GM12878 (cell line): ENCODE measurements at regions not wholly inside any gene's neighbourhood (a gene's known extent, or its start where the extent isn't known, plus 50 kb on each side); places are given as distances from the start of the nearest gene placed in this dataset.

Source experiments
- ATAC-seq: fragments of 200-7000 bp; cut with Tn5 transposase; 3 replicates; pipeline ENCODE4 v1.9.1; 2020; ENCODE audit warnings: mild to moderate bottlenecking, moderate library complexity
- BruUV-seq: library from RNA; stranded (reverse); fragments of 400-500 nt; replicated peaks from 2 replicates; lab custom pipeline; 2021; lab: Mats Ljungman, UMichigan
- CTCF ChIA-PET: fragments of 300-600 bp; sonication (Branson Sonifier 250); formaldehyde crosslinking; extraction: SDS; loops from one replicate; lab custom pipeline; 2021; ENCODE audit warnings: inconsistent platforms; lab: Yijun Ruan, JAX
- POLR2A ChIA-PET: fragments of 350-600 bp; formaldehyde crosslinking; extraction: SDS; loops from one replicate; lab custom pipeline; 2021; ENCODE audit warnings: inconsistent platforms; lab: Charles Lee
- RAD21 ChIA-PET: fragments of 300-600 bp; sonication (Branson Sonifier 250); formaldehyde crosslinking; loops from one replicate; lab custom pipeline; 2023; ENCODE audit warnings: antibody characterized with exemption; ENCODE audit not compliant: unreplicated experiment; lab: Charles Lee
- SMC1A ChIA-PET: fragments of 300-600 bp; sonication (Branson Sonifier 250); formaldehyde crosslinking; loops from one replicate; lab custom pipeline; 2023; ENCODE audit not compliant: unreplicated experiment, uncharacterized antibody; lab: Charles Lee
- DNase-seq: peaks from one replicate; pipeline ENCODE4 v3.0.0-alpha.2; 2011; ENCODE audit warnings: low read depth, low spot score
- FAIRE-seq: peaks from 3 replicates; lab custom pipeline; 2011; peaks lifted over from hg19 to GRCh38; lab: Jason Lieb, UNC
- H2AFZ ChIP-seq: 2 replicates; pipeline ENCODE4 v1.6.0; 2011; ENCODE audit warnings: low read depth, low read length, control low read depth; ENCODE audit not compliant: control insufficient read depth
- H3K27ac ChIP-seq: 2 replicates; pipeline ENCODE4 v1.5.1; 2011; ENCODE audit warnings: control low read depth; ENCODE audit not compliant: control insufficient read depth, insufficient read depth
- H3K27me3 ChIP-seq, 2 experiments: replicated peaks in 1 of 2; 2 replicates each; pipeline versions ENCODE4 v1.6.0 to v1.6.1; 2011; ENCODE audit warnings: low read length in 1 of 2; ENCODE audit not compliant: control insufficient read depth in 2 of 2, insufficient read depth in 2 of 2
- H3K36me3 ChIP-seq, 2 experiments: 2 replicates each; pipeline ENCODE4 v1.5.1; 2011; ENCODE audit warnings: low read length in 1 of 2; ENCODE audit not compliant: control insufficient read depth in 2 of 2, insufficient read depth in 2 of 2
- H3K4me1 ChIP-seq: 2 replicates; pipeline ENCODE4 v1.6.1; 2011; ENCODE audit warnings: mild to moderate bottlenecking, low read length, moderate library complexity, mixed read lengths; ENCODE audit not compliant: control insufficient read depth, insufficient read depth
- H3K4me2 ChIP-seq: 2 replicates; pipeline ENCODE4 v1.6.0; 2011; ENCODE audit warnings: control low read depth; ENCODE audit not compliant: control insufficient read depth, insufficient read depth
- H3K4me3 ChIP-seq: fragments of 200-600 bp; sonication (generic); 2 replicates; pipeline ENCODE4 v1.5.1; 2016
- H3K79me2 ChIP-seq: 2 replicates; pipeline ENCODE4 v1.6.0; 2011; ENCODE audit warnings: low read length; ENCODE audit not compliant: control insufficient read depth, insufficient read depth
- H3K9ac ChIP-seq: 2 replicates; pipeline ENCODE4 v1.8.0; 2011; ENCODE audit warnings: low read length, control low read depth, mixed read lengths; ENCODE audit not compliant: control insufficient read depth, insufficient read depth
- H3K9me3 ChIP-seq: replicated peaks from 3 replicates; pipeline ENCODE4 v1.5.1; 2011; ENCODE audit warnings: mild to moderate bottlenecking, low read length; ENCODE audit not compliant: control insufficient read depth, insufficient read depth
- H4K20me1 ChIP-seq: 2 replicates; pipeline ENCODE4 v1.6.0; 2011; ENCODE audit not compliant: control insufficient read depth, insufficient read depth
- CHD2 ChIP-seq: IDR thresholded peaks from 2 replicates; pipeline ENCODE4 v1.6.1; 2011; ENCODE audit warnings: low read depth, low read length, improper control_type of control experiment, borderline replicate concordance
- EZH2 ChIP-seq: IDR thresholded peaks from 2 replicates; pipeline ENCODE4 v1.6.1; 2012; ENCODE audit warnings: low read depth, mild to moderate bottlenecking, control low read depth, inconsistent platforms, low read length, borderline replicate concordance; ENCODE audit not compliant: control insufficient read depth
- FOS ChIP-seq: IDR thresholded peaks from 3 replicates; pipeline ENCODE4 v1.6.1; 2011; ENCODE audit warnings: borderline replicate concordance; ENCODE audit not compliant: insufficient read length; ENCODE audit errors: extremely low read depth
- JUNB ChIP-seq: IDR thresholded peaks from 2 replicates; pipeline ENCODE4 v1.6.1; 2016; ENCODE audit warnings: antibody characterized with exemption, mild to moderate bottlenecking
- KAT2A ChIP-seq: conservative IDR thresholded peaks from 2 replicates; pipeline ENCODE4 v1.6.1; 2011; ENCODE audit warnings: low read depth, low read length; ENCODE audit not compliant: control insufficient read depth
- NR2C2 ChIP-seq: IDR thresholded peaks from 2 replicates; pipeline ENCODE4 v1.6.1; 2011; ENCODE audit warnings: borderline replicate concordance, low read depth; ENCODE audit not compliant: control insufficient read depth, insufficient read length
- POLR2A ChIP-seq: IDR thresholded peaks from 2 replicates; pipeline ENCODE4 v1.6.1; 2011; ENCODE audit warnings: low read depth, mild to moderate bottlenecking, low read length
- POU2F2 ChIP-seq: IDR thresholded peaks from 3 replicates; pipeline ENCODE4 v1.6.1; 2011; ENCODE audit warnings: low read depth, mild to moderate bottlenecking, low read length, borderline replicate concordance
- RBBP5 ChIP-seq: fragments of 200-600 bp; sonication (generic); conservative IDR thresholded peaks from 2 replicates; pipeline ENCODE4 v1.6.1; 2016
- RCOR1 ChIP-seq: conservative IDR thresholded peaks from 2 replicates; pipeline ENCODE4 v1.6.1; 2012; ENCODE audit warnings: low read depth, low read length, improper control_type of control experiment
- RFX5 ChIP-seq: IDR thresholded peaks from 2 replicates; pipeline ENCODE4 v1.6.1; 2011; ENCODE audit warnings: low read depth, low read length, improper control_type of control experiment
- SMARCA5 ChIP-seq: fragments of 450-650 bp; IDR thresholded peaks from 2 replicates; pipeline ENCODE4 v1.6.1; 2017; ENCODE audit warnings: mild to moderate bottlenecking
- USF1 ChIP-seq: IDR thresholded peaks from 2 replicates; pipeline ENCODE4 v1.6.1; 2011; ENCODE audit warnings: borderline replicate concordance, low read depth, mild to moderate bottlenecking, moderate library complexity, mixed read lengths, low read length; ENCODE audit not compliant: insufficient read depth; ENCODE audit errors: extremely low read length
- whole genome bisulfite sequencing: methylation state at CpG from one replicate; pipeline ENCODE4 v1.1.6; 2016; ENCODE audit warnings: low lambda C conversion rate; ENCODE audit not compliant: insufficient replicate concordance, insufficient coverage; ENCODE audit errors: missing lambda C conversion rate; 5-methylcytosine and 5-hydroxymethylcytosine counted together
- in situ Hi-C: fragments of 300-500 bp; cut with MboI; formaldehyde crosslinking; loops from 9 replicates; pipeline ENCODE4 v1.14.3; 2018; ENCODE audit warnings: mixed read lengths
- intact Hi-C: fragments of 100-400 bp; cut with micrococcal nuclease; formaldehyde crosslinking; loops from one replicate; pipeline ENCODE4 v1.14.2; 2022; ENCODE audit not compliant: unreplicated experiment
- TF ChIP-seq, protein P1 (sequence below): fragments of 450-650 bp; IDR thresholded peaks from 2 replicates; pipeline ENCODE4 v1.6.1; 2018; ENCODE audit warnings: borderline replicate concordance, mild to moderate bottlenecking; ENCODE audit not compliant: partially characterized antibody

GRCh38 chr20:24798930-24799705 is 150.0 kb upstream of the CST7 start:
- Histone ChIP-seq H2AFZ (no peak overlapping the region), H3K4me3 (no peak overlapping the region), H3K9me3 (no peaks in the 10 kb centered on the region), H3K4me2 (no peak overlapping the region), H3K4me1 (no peaks in the 10 kb centered on the region), H3K9ac (no peak overlapping the region), H3K79me2 (no peaks in the 10 kb centered on the region), H3K36me3 (no peaks in the 10 kb centered on the region), H4K20me1 (no peaks in the 10 kb centered on the region), H3K27me3 (peaks cover 0 to 3% of the 10 kb centered on the region in 2 experiments; a peak in 2 of 4 replicates), H3K27ac (no peak overlapping the region)
- DNase-seq (no peak), ATAC-seq (no peak), FAIRE-seq (no peak)
- ChIA-PET SMC1A (no interaction called here), POLR2A (no interaction called here), RAD21 (no interaction called here), CTCF (no interaction called here)
- BruUV-seq = no TSS peak
- in situ Hi-C loops = no loop called here
- TF ChIP-seq POLR2A = no peak
- WGBS = 47% methylated on average over 13 of the region's 13 CpGs
- intact Hi-C loops = no loop called here

- ChIA-PET SMC1A (no interaction called here), RAD21 (no interaction called here), POLR2A (no interaction called here), CTCF (interaction anchor here (0.6 kb wide), 1 partner anchor 470 kb away, joined by 3 read pairs; no protein-coding TSS in a partner anchor)
- in situ Hi-C loops = no loop called here
- Histone ChIP-seq H3K9me3 (no peaks in the 10 kb centered on the region), H3K4me3 (no peak overlapping the region), H4K20me1 (no peaks in the 10 kb centered on the region), H3K79me2 (no peaks in the 10 kb centered on the region), H3K27me3 (peaks cover 0 to 3% of the 10 kb centered on the region in 2 experiments; a peak in 2 of 4 replicates), H3K27ac (no peak overlapping the region), H2AFZ (no peak overlapping the region), H3K9ac (no peak overlapping the region), H3K4me2 (no peak overlapping the region), H3K36me3 (no peaks in the 10 kb centered on the region), H3K4me1 (no peaks in the 10 kb centered on the region)
- 12% methylated on average over 12 of the region's 12 CpGs for WGBS
- intact Hi-C loops = no loop called here
- no peak for ATAC-seq
- DNase-seq = no peak
- BruUV-seq = no TSS peak
- FAIRE-seq = no peak
- TF ChIP-seq POU2F2 = no peak
- TF ChIP-seq CHD2 = no peak
- TF ChIP-seq EZH2 = no peak
- no peak for TF ChIP-seq RCOR1
- TF ChIP-seq RFX5 = no peak
- TF ChIP-seq USF1 = no peak
- no peak for TF ChIP-seq RBBP5
- TF ChIP-seq, protein P1, sequence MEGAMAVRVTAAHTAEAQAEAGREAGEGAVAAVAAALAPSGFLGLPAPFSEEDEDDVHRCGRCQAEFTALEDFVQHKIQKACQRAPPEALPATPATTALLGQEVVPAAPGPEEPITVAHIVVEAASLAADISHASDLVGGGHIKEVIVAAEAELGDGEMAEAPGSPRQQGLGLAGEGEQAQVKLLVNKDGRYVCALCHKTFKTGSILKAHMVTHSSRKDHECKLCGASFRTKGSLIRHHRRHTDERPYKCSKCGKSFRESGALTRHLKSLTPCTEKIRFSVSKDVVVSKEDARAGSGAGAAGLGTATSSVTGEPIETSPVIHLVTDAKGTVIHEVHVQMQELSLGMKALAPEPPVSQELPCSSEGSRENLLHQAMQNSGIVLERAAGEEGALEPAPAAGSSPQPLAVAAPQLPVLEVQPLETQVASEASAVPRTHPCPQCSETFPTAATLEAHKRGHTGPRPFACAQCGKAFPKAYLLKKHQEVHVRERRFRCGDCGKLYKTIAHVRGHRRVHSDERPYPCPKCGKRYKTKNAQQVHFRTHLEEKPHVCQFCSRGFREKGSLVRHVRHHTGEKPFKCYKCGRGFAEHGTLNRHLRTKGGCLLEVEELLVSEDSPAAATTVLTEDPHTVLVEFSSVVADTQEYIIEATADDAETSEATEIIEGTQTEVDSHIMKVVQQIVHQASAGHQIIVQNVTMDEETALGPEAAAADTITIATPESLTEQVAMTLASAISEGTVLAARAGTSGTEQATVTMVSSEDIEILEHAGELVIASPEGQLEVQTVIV = no peak
- TF ChIP-seq FOS = no peak
- TF ChIP-seq NR2C2 = no peak
- no peak for TF ChIP-seq SMARCA5
- TF ChIP-seq JUNB = no peak
- TF ChIP-seq KAT2A = no peak
Observed at GRCh38 chr20:24799971-24800580, 149.0 kb upstream of the CST7 start.
